Eye (tissue), 1 donor: ENCODE measurements at regions not wholly inside any gene's neighbourhood (a gene's known extent, or its start where the extent isn't known, plus 50 kb on each side); places are given as distances from the start of the nearest gene placed in this dataset.
A peak's percentile ranks its signal among the peaks of the same experiment; 100 is the strongest.
"Not testable (repeated sequence)": the region's sequence is repeated elsewhere in the genome, so short reads cannot be mapped to it uniquely, and the experiment has no call there.

ENCODE experiments used
- DNase-seq: peaks from one replicate; pipeline ENCODE4 v3.0.0-alpha.2; 2015

- DNase-seq: no peak
Measured at GRCh38 chr22:49405590-49405989, 422.1 kb downstream of the BRD1 start.

DNA sequence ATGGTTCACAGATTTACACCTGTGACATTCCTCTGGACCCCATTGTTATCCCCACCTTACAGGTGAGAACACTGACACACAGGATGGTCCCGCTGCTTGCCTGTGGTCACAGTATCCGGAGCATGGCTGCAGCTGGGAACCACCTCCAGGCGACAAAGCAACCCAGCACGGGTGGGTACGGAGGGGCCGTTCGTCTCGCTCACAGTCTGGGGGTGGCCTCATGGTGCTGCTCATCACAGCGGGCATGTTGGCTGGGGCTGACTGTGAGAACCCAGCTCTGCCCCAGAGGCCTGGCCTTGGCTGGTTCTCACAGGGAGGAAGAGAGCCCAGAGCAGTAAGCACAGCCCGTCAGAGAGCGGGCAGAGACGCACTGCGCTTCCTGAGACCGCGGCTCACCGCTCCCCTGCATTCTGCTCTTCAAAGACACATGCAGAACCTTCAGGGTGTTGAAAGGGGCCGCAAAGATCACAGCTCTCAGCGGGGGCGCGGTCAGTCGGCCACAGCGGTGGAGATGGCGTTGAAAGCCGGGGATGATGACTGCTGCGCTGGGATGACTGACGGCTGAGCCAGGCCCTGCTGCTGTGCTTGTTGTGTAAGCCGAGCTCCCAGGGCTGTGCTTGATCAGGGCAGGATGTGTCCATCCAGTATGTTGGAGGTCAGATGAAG lies 423.0 kb downstream of the BRD1 start:
- DNase-seq: peak; percentile 37

- DNase-seq: no peak
Measured at GRCh38 chr22:49404020-49404419, 423.7 kb downstream of the BRD1 start.

GRCh38 chr22:49403102-49403501 lies 424.6 kb downstream of the BRD1 start:
- no peak for DNase-seq

DNA sequence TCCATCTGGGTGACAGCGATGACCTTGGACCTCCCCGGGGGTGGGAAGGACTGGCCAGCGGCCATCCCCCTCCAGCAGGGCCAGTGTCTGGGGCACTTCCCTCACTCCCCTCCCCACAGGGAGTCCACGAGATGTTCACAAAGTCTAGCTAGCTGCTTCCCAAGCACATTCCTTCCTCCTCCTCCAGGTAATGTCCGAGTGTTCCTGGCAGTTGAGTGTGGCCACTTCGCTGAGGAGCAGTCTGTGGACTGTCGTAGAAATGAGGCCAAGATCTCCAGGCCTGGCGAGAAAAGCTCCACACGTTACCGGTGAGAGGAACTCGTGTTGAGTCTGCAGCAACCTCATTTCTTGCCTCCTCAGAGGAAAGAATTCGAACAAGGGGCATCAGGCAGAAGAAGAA lies 425.5 kb downstream of the BRD1 start:
- DNase-seq: no peak

DNA sequence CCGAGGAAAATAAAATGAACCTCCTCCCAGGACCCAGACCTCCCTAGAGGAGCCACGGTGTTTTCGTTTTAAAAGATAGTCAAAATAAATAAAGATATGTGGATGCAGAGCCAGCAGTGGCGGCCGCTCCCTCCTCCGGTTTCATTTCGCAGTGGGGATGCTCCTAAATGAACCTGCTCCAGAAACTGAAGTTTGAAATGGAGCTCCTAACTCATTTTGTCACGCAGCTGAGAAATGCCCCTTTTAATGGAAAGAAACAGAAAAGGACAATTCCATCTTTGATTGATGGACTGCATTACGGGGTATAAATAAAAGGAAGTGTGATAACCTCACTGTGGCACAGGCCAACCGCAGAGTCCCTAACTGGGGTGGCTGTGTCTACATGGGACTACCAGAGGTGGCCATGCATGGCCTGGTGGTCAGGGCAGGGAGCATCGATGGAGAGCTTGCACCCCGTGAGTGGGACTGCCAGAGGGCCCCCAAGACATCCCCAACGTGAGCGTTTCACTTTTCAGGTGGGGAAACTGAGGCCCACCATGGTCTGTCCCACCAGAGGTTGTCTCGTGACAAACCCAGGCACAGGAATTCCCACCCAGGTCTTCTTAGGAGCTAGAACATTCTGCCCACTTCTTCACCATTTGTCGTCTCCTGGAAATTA lies 426.6 kb downstream of the BRD1 start:
- DNase-seq: no peak

- DNase-seq: no peak
Measured at GRCh38 chr22:49400136-49400940, 427.3 kb downstream of the BRD1 start.

DNA sequence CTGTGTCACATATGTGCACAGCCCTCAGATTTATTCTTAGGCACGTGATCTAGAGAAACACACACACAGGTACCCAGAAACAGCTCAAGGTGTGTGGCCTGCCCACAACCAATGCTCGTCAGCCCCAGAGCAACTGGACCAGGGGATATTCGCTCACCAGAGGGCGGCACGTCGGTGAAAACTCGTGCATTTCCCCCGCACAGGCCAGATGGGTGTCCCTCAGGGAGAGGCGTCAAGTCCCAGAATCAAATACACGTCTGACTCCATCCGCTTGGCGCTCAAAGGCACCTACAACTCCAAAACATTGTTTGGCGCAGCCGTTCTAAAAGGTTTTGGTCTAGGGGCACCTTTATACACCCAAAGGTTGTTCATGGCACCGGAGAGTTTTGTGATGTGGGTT lies 429.0 kb downstream of the BRD1 start:
- no peak for DNase-seq

GRCh38 chr22:49398115-49398514 lies 429.6 kb downstream of the BRD1 start:
- DNase-seq: no peak

DNA sequence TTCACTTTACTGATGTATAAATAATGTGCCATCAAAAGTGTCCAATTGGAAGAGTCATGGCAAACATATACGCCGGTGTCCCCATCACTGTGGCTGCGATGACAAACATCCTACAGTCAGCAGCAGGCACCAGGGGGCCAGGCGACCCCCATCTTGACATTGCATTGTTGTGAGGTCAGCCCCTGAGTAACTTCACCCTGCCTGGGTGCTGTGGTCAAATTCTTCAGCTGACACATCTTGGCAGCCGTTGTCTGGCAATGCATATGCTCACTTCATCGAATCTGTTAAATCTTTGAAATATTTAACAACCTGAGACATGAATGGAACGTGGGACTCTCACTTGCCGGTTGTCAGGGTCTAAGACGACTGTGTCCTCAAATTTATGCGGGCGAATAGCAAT lies 430.9 kb downstream of the BRD1 start:
- no peak for DNase-seq

GRCh38 chr22:49395617-49396016 lies 432.1 kb downstream of the BRD1 start:
- no peak for DNase-seq

GRCh38 chr22:49395062-49395461 lies 432.6 kb downstream of the BRD1 start:
- DNase-seq: not testable (repeated sequence)

DNA sequence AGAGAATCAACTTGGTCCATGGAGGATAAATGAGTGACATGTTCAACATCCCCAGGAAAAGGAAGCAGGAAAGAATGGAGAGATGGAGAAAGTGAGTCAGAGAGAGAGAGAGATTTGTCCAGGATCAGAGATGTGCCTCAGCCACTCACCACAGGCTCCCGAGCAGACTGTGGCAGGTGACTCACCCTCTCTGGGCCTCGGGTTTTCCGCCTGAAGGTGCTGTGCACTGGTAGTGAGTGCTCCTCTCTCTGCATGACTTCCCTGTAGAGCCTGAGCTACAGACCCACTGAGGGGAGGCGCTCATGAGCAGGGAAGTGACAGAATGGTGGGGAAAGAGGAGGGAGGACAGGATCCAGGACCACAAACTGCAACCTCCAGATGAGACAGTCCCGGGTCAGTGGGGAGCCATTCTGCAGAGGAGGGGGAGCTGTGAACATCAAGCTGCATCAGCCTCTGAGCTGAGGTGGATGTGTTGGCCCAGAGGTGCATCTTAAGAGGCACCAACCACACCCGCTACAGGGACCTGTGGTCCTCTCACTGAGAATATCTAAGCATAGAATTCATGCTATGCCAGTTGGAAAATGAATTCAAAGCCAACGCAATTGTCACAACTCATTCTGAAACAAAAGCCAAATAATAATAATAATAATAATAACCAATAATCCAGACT lies 433.4 kb downstream of the BRD1 start:
- DNase-seq: no peak

GRCh38 chr22:49393526-49393925 lies 434.1 kb downstream of the BRD1 start:
- no peak for DNase-seq

DNA sequence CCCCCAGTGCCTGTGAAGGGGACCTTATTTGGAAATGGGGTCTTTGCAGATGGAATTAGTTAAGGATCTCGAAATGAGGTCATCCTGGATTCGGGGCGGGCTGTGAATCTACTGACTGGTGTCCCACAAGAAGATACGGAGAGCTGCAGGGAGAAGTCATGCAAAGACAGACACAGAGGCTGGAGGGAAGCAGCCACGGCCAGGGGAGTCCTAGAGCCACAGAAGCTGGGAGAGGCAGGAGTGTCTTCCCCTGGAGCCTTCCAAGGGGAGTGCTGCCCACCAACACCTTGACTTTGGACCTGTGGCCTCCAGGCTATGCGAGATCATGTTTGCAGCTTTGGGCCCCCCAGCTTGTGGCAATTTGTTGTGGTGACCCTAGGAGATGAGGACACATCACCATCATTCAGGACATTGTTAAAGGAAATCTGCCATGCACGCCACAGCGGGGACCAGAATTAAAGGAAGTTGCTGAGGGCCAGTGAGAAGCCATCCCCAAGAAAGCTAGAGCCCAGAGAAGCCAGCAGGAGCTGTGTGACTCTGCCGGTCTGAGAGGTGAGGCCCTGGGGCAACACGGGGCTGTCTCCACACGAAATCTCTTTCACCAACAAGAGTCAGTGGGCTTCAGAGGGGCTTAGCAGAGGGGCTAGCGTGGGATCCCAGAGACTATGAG lies 434.7 kb downstream of the BRD1 start:
- DNase-seq: no peak

DNA sequence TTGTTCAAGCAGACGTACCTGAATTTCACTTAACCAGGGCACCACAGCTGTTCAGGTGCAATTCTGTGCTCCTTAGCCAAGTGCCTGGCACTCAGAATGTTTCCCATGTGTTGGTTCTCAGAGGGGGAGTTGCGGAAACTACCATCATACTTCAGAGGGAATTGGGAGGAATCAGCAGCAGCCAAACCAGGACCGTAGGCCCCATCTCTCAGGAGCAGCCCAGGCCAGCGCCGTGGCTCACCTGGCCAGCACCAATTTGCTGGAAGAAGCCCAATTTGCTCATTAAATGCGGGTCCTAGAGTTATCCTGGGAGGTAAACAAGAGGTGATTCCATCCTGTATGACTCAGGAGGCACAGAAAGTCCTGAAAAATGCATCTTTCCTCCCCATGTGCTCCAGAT lies 435.4 kb downstream of the BRD1 start:
- no peak for DNase-seq

GRCh38 chr22:49391436-49391835 lies 436.2 kb downstream of the BRD1 start:
- no peak for DNase-seq

DNA sequence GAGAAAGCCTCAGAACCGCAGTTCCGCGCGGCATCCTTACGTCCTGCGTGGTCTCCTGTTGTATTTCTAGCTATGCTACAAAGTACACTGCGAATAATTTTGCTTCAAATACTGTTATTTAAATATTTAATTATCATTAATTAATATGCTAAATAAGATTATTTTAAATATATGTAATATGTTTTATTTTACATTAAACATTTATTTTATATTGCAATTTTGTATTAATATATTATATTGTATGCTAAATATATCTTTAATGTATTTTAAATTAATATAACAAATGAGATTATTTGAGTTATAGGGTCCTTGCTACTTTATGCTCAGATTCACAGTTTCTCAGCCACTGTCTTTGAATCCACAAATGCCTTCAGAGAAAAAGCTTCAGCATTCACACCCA lies 436.7 kb downstream of the BRD1 start:
- DNase-seq: no peak

DNA sequence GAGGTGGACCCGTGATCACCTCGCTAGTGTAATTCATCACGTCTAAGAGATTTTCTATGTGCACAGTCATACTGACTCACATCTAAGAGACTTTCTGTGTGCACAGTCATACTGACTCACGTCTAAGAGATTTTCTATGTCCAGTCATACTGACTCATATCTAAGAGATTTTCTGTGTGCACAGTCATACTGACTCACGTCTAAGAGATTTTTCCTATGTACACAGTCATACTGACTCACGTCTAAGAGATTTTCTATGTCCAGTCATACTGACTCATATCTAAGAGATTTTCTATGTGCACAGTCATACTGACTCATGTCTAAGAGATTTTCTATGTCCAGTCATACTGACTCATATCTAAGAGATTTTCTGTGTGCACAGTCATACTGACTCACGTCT lies 443.8 kb downstream of the BRD1 start:
- DNase-seq: not testable (repeated sequence)

DNA sequence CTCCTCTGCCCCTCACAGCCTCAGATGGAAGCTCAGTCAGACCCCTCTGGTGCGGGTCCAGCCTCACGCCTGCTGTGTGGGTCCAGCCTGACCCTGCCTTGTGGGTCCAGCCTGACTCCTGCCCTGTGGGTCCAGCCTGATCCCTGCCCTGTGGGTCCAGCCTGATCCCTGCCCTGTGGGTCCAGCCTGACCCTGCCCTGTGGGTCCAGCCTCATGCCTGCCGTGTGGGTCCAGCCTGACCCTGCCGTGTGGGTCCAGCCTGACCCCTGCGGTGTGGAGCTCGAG lies 445.3 kb downstream of the BRD1 start:
- no peak for DNase-seq

- no peak for DNase-seq
Measured at GRCh38 chr22:49381595-49382450, 445.9 kb downstream of the BRD1 start.

DNA sequence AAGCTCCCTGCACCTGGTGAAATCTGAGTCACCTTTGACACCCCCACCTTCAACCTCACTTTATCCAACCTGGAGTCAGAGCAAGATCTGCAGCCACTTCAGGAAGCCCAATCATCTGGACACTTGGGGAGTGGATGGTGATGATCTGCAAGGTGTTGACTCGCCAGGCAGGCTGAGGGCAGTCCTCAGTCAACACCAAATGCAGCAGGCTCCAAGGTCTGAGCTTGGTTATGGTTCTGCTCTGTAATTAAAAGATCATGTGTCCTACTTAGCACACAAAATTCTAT lies 446.9 kb downstream of the BRD1 start:
- no peak for DNase-seq
